ENCODE measurements at regions not wholly inside any gene's neighbourhood (a gene's known extent, or its start where the extent isn't known, plus 50 kb on each side); places are given as distances from the start of the nearest gene placed in this dataset.

GRCh38 chr3:40765884-40766283 is 241.1 kb downstream of the ZNF621 start:
- no peak for DNase-seq
- intact Hi-C loops (cut with DNase I), result no loop called here
- Histone ChIP-seq H3K27me3 (no peaks in the 10 kb centered on the region), H3K36me3 (no peaks in the 10 kb centered on the region), H3K27ac (no peak overlapping the region), H3K9me3 (no peaks in the 10 kb centered on the region), H3K4me3 (no peak overlapping the region), H3K4me1 (peaks cover 0 to 30% (median 0%) of the 10 kb centered on the region in 3 donors)
- 13 to 40% methylated on average over 3 of the region's 3 CpGs for WGBS, 2 donors
- TF ChIP-seq POLR2A (IDR thresholded peaks at IDR 0.05) (no peak), CTCF (IDR thresholded peaks at IDR 0.05) (no peak)

DNA sequence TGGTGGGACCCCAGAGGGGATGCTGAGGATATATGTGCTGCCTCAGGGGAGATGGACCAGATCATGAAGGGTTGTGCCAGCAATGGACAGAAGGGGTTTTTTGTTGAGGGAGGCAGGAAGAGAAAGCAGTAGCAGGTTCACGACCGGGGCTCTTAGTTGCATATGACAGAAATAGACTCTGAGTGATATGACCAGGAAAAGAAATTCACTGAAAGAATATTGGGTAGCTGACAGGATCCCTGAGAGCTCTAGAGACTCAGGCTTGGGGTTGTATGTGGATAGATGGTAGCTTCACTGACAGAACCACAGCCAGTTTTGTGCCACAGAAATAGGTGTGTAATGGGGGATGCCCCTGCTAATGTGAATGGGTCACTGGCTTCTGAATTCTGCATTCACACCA is 241.6 kb downstream of the ZNF621 start:
- no peaks in the 10 kb centered on the region for H3K9me3 ChIP-seq
- peaks cover 0 to 35% (median 0%) of the 10 kb centered on the region in 3 donors for H3K4me1 ChIP-seq
- H3K36me3 ChIP-seq, result no peaks in the 10 kb centered on the region
- H3K27ac ChIP-seq, result no peak overlapping the region
- H3K27me3 ChIP-seq, result no peaks in the 10 kb centered on the region
- intact Hi-C loops (cut with DNase I), result no loop called here
- 68 to 77% methylated on average over 2 of the region's 2 CpGs for WGBS, 2 donors
- no peak for DNase-seq
- no peak for TF ChIP-seq POLR2A (IDR thresholded peaks at IDR 0.05)
- TF ChIP-seq CTCF (IDR thresholded peaks at IDR 0.05), result no peak
- no peak overlapping the region for H3K4me3 ChIP-seq

GRCh38 chr3:40768046-40768445 is 243.3 kb downstream of the ZNF621 start:
- no peak for DNase-seq
- H3K36me3 ChIP-seq, result no peaks in the 10 kb centered on the region
- 96% methylated on average over 4 of the region's 4 CpGs for WGBS, 2 donors
- TF ChIP-seq POLR2A (IDR thresholded peaks at IDR 0.05) (no peak), CTCF (IDR thresholded peaks at IDR 0.05) (no peak)
- no peak overlapping the region for H3K27ac ChIP-seq
- H3K27me3 ChIP-seq, result no peaks in the 10 kb centered on the region
- no peak overlapping the region for H3K4me3 ChIP-seq
- intact Hi-C loops (cut with DNase I), result no loop called here
- H3K4me1 ChIP-seq, result peaks cover 0 to 38% (median 0%) of the 10 kb centered on the region in 3 donors
- H3K9me3 ChIP-seq, result no peaks in the 10 kb centered on the region

DNA sequence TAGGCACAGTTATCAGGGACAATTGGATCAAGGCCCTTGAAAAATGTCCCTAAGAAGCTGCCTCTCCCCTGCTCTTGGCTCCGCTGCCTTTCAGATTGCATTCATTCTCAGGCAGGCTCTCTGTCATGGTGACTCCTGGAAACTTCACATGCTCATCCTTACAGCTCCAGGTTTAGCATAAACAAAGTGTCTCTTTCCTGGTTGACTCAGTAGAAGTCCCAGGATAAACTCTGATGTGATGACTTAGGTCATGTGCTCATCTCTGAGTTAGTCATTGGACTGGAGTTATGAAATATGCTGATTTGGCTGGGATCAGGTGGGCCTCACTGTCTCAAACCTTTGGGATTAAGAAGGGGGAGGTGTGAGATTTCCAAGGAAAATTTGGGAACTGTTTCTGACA is 243.8 kb downstream of the ZNF621 start:
- DNase-seq, result no peak
- TF ChIP-seq CTCF (IDR thresholded peaks at IDR 0.05), result no peak
- no peak for TF ChIP-seq POLR2A (IDR thresholded peaks at IDR 0.05)
- Histone ChIP-seq H3K9me3 (no peaks in the 10 kb centered on the region), H3K4me3 (no peak overlapping the region), H3K27me3 (no peaks in the 10 kb centered on the region), H3K36me3 (no peaks in the 10 kb centered on the region), H3K4me1 (peaks cover 0 to 38% (median 0%) of the 10 kb centered on the region in 3 donors), H3K27ac (no peak overlapping the region)
- intact Hi-C loops (cut with DNase I), result no loop called here
- WGBS, 2 donors, result 83 to 86% methylated on average over 1 of the region's 1 CpG

- Histone ChIP-seq H3K4me1 (peaks cover 0 to 38% (median 0%) of the 10 kb centered on the region in 3 donors), H3K36me3 (no peaks in the 10 kb centered on the region), H3K4me3 (no peak overlapping the region), H3K27ac (peak overlapping the region in 3 of 4 donors; percentile 33 to 55 (median 45)), H3K27me3 (no peaks in the 10 kb centered on the region), H3K9me3 (no peaks in the 10 kb centered on the region)
- no peak for DNase-seq
- 59 to 61% methylated on average over 4 of the region's 4 CpGs for WGBS, 2 donors
- intact Hi-C loops (cut with DNase I), result no loop called here
- TF ChIP-seq CTCF (IDR thresholded peaks at IDR 0.05), result no peak
- no peak for TF ChIP-seq POLR2A (IDR thresholded peaks at IDR 0.05)
Observed at GRCh38 chr3:40770061-40770460, 245.3 kb downstream of the ZNF621 start.

Measured in esophagus squamous epithelium (tissue), 5 donors.